SK-N-MC (cell line): ENCODE measurements at regions not wholly inside any gene's neighbourhood (a gene's known extent, or its start where the extent isn't known, plus 50 kb on each side); places are given as distances from the start of the nearest gene placed in this dataset.

Experiments used
- DNase-seq: peaks from one replicate; pipeline ENCODE4 v3.0.0-alpha.2; 2011; ENCODE audit warnings: low read depth, low spot score
- H3K27ac ChIP-seq: fragments of 200-600 bp; sonication (generic); 2 replicates; pipeline ENCODE4 v1.5.1; 2016; ENCODE audit warnings: mixed run types
- H3K36me3 ChIP-seq: fragments of 200-600 bp; sonication (generic); 2 replicates; pipeline ENCODE4 v1.6.1; 2017; ENCODE audit warnings: antibody characterized with exemption, low read length, mixed read lengths; ENCODE audit not compliant: insufficient read depth
- H3K4me3 ChIP-seq: fragments of 200-600 bp; sonication (generic); 2 replicates; pipeline ENCODE4 v1.5.1; 2016
- H3K9ac ChIP-seq: fragments of 200-600 bp; sonication (generic); 2 replicates; pipeline ENCODE4 v1.8.0; 2017; ENCODE audit warnings: mixed run types, mixed read lengths; ENCODE audit not compliant: insufficient read length
- H3K9me3 ChIP-seq: fragments of 200-600 bp; sonication (generic); 2 replicates; pipeline ENCODE4 v1.6.1; 2017; ENCODE audit warnings: low read depth, mild to moderate bottlenecking, antibody characterized with exemption, low read length, moderate library complexity, mixed read lengths
- EZH2 ChIP-seq: fragments of 200-600 bp; sonication (generic); IDR thresholded peaks from one replicate; pipeline ENCODE4 v1.6.1; 2017; ENCODE audit warnings: antibody characterized with exemption
- FOXP2 ChIP-seq: optimal IDR thresholded peaks from 2 replicates; pipeline ENCODE3; 2011; ENCODE audit warnings: mild to moderate bottlenecking, moderate library complexity; ENCODE audit not compliant: insufficient read depth; ENCODE audit errors: extremely low read length, control extremely low read depth
- POLR2AphosphoS5 ChIP-seq: IDR thresholded peaks from 2 replicates; pipeline ENCODE4 v1.6.1; 2012; ENCODE audit warnings: mild to moderate bottlenecking, low read depth, low read length, borderline replicate concordance

DNA sequence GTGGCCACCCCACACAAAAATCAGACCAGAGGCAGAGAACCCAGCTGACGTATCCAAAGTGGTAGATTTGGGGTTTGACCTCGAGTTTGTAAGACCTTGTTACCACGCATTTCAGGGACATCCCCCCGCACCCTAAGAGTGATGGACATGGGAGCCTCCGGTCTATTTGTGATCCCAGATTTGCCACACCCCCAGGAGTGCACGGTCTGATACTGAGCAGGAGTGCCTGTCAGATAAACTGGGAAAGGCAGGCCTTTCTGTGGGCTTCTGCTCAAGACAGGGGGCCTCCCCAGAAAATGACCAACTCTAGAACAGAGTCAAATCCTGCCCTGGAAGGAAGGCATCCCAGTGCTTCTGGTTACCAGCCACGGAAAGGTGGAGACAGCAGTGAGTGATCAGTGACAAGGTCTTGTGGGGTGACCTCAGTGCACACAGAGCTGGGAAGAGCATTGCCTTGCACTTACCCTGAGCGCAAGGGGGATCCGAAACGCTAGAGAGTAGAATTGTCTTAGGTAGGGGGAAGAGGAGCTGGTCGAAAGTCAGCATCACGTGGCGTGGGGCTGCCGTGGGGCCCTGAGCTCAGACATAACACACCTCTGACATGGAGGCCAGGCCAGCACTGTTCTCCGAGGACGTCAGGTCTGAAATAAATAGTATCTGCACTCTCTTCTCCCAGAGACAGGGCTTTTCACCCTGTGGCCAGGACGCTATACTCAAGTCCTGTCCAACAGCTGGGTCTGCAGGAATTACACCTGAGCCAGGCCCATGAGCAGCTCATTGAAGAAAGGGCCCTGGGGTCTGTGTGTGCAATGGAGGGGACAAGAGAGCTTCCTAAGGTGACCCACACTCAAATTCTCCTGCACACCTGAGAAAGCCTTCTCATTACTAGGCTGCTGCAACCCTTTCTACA, 242.4 kb upstream of the SALL3 start:
- no peaks in the 10 kb centered on the region for H3K36me3 ChIP-seq
- TF ChIP-seq EZH2 (no peak), FOXP2 (no peak)
- H3K27ac ChIP-seq, result no peak overlapping the region
- H3K4me3 ChIP-seq, result no peak overlapping the region
- H3K9ac ChIP-seq, result no peak overlapping the region
- DNase-seq, result no peak
- H3K9me3 ChIP-seq, result no peaks in the 10 kb centered on the region

DNA sequence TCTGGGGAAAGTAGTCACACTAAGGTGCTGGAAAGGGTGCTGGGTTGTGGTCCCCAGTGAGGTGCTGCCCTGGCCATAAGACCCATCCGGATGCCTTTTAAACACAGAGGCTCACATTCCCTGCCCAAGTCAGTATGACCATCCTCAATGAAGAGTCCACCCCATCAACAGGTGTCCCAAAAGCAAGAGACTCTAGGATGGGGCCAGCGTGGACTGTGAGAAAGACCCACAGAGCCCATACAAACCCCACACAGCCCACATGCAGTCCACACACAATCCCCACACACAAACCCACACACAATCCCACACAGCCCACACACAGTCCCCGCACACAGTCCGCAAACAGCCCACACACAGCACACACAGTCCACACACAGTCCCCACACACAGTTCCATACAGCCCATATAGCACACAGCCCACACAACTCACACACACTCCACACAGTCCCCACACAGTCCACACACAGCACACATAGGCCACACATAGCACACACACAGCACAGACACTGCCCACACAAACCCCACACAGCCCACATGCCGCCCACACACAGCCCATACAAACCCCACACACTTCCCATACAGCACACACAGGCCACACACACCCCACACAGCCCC, 241.4 kb upstream of the SALL3 start:
- no peaks in the 10 kb centered on the region for H3K9me3 ChIP-seq
- no peak overlapping the region for H3K27ac ChIP-seq
- H3K9ac ChIP-seq, result no peak overlapping the region
- no peak overlapping the region for H3K4me3 ChIP-seq
- no peaks in the 10 kb centered on the region for H3K36me3 ChIP-seq
- TF ChIP-seq POLR2AphosphoS5 (no peak), FOXP2 (no peak), EZH2 (no peak)
- no peak for DNase-seq

DNA sequence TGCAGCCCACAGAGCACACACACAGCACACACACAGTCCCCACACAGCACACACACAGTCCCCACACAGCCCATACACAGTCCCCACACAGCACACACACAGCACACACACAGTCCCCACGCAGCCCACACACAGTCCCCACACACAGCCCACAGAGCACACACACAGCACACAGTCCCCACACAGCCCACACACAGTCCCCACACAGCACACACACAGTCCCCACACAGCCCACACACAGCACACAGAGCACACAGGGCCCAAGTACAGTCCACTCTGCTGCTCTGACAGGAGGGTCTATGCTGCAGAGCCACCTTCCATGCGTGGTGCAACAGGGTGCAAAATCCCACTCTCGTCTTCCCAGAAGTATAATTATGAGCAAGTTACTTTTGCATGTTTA, 240.5 kb upstream of the SALL3 start:
- H3K36me3 ChIP-seq, result no peaks in the 10 kb centered on the region
- no peaks in the 10 kb centered on the region for H3K9me3 ChIP-seq
- H3K27ac ChIP-seq, result no peak overlapping the region
- H3K4me3 ChIP-seq, result no peak overlapping the region
- DNase-seq, result no peak
- H3K9ac ChIP-seq, result no peak overlapping the region
- no peak for TF ChIP-seq POLR2AphosphoS5
- no peak for TF ChIP-seq EZH2
- TF ChIP-seq FOXP2, result no peak

DNA sequence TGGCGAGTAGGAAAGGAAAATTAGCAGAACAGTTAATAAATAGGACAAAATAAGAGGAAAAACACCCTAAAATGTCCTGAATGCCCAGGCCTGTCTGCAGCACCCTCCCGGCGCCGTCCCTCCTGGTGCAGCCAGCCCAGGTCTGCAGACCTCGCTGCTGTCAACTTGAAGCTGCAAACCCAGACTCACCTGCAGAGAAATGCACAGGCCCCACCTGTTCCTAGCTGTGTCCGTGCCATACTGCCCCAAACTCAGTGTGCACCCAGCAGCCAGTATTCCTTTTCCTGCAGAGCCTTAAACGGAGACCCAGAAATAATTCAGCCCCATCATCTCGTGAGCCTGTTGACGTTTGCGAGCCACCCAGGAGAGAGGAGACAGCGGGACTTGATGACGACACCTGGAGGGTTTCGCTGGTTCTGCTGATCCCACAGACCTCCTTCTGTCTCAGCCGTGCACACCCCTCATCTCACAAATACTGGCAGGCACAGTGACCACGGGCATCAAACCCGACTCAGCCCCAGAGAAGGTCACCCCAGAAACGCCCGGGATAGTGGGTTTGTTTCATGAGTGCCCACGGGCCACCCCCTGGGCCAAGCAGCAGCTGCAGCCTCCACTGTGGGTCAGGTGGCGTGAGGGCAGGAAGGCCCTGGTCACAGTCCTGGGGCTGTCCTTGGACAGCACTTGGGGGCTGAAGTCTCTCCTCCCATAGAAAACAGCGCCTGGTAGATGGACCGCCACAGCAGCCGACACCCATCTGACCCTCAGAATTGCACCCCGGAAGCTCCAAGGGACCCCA, 239.5 kb upstream of the SALL3 start:
- TF ChIP-seq POLR2AphosphoS5, result no peak
- no peak for TF ChIP-seq EZH2
- no peak for TF ChIP-seq FOXP2
- no peak overlapping the region for H3K27ac ChIP-seq
- H3K9me3 ChIP-seq, result no peaks in the 10 kb centered on the region
- no peak overlapping the region for H3K4me3 ChIP-seq
- no peak for DNase-seq
- H3K9ac ChIP-seq, result no peak overlapping the region
- no peaks in the 10 kb centered on the region for H3K36me3 ChIP-seq

DNA sequence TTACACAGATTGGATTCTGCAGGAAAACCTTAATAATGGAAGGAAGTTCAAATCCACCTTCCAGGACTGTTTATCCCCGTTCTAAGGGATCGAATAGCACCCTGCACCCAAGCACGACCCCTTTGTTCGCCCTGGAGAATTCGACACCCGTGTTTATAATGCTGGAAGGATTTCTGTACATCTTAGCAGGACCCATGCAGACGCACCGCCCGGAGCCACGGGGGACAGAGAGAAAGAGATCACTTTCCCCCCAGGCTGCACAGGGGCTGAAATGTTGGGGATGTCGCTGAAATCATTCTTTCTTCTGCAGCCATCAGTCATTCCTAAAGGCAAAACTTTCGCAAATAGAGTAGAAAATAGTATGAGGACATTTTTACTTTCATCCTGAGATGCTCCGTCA, 238.7 kb upstream of the SALL3 start:
- Histone ChIP-seq H3K27ac (no peak overlapping the region), H3K36me3 (no peaks in the 10 kb centered on the region)

DNA sequence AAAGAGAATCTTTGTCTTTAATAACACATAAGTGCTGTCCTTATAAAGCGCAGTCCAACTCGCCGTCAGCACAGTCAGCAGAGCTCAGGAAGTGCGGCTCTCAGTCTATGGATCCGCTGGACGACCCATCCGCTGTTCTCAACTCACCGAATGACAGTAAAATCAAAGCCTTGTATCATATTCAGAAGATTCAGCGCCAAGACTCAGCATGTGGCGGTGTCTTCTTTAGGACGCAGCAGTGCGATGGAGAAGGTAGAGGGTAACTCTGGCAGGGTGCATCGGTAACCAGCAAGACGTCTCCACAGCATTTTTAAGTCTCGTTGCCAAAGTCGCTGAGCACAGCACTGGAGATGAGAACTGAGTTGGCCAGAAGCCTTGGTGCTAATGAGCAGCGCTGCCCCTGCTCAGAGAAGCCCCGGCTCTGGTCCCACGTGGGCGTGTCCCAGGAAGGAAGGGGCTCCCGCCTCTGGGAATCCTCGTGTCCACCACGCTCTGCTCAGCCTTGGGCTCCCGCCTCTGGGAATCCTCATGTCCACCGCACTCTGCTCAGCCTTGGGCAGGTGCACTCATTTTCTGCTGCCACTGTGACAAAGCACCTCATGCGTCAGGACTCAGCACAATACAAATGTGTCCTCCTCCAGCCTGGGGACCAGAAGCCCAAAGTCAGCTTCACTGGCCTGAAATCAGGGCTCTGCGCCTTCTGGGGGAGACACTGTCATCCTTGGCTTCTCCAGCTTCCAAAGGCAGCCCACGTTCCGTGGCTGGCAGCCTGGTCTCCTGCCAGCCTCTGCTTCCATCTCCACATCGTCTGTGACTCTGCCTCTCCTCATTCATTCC, 238.0 kb upstream of the SALL3 start:
- Histone ChIP-seq H3K27ac (no peak overlapping the region), H3K4me3 (no peak overlapping the region), H3K36me3 (no peaks in the 10 kb centered on the region), H3K9me3 (no peaks in the 10 kb centered on the region), H3K9ac (no peak overlapping the region)
- TF ChIP-seq EZH2 (no peak), POLR2AphosphoS5 (no peak), FOXP2 (no peak)
- DNase-seq, result no peak

More for the DNA sequence above, 238.7 kb upstream of the SALL3 start:
- TF ChIP-seq FOXP2 (no peak), EZH2 (no peak), POLR2AphosphoS5 (no peak)
- no peak for DNase-seq
- no peak overlapping the region for H3K4me3 ChIP-seq
- no peaks in the 10 kb centered on the region for H3K9me3 ChIP-seq
- H3K9ac ChIP-seq, result no peak overlapping the region

DNA sequence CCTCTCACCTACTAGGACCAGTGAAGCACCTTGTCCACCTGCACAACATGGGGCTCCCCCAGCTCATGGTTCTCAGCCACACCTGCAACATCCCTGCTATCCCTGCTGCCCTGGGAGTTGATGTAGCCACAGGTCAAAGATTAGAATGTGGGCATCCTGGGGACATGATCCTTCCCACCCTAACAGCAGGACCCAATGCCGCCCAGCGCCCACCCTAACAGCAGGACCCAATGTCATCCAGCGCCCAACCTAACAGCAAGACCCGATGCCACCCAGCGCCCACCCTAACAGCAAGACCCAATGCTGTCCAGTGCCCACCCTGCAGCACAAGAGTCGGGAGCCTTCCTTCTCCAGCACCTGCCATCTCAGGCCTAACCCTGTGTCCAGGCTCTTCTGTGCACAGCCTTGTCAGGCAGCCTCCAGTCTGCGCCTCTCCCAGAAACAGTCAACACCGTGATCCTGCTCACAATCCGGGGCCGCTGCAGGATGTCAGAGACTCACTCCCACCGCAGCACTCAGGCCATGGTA, 237.3 kb upstream of the SALL3 start:
- DNase-seq, result no peak
- no peak overlapping the region for H3K9ac ChIP-seq
- H3K27ac ChIP-seq, result no peak overlapping the region
- no peak overlapping the region for H3K4me3 ChIP-seq
- TF ChIP-seq FOXP2 (no peak), EZH2 (no peak), POLR2AphosphoS5 (no peak)
- no peaks in the 10 kb centered on the region for H3K9me3 ChIP-seq
- H3K36me3 ChIP-seq, result no peaks in the 10 kb centered on the region
